ENCODE measurements at regions not wholly inside any gene's neighbourhood (a gene's known extent, or its start where the extent isn't known, plus 50 kb on each side); places are given as distances from the start of the nearest gene placed in this dataset.

GRCh38 chr21:41076064-41076463 is 91.9 kb upstream of the BACE2 start:
- DNase-seq (ENCODE audit: low spot score) = no peak

- no peak for DNase-seq (ENCODE audit: low spot score)
These were observed 88.8 kb upstream of the BACE2 start for GRCh38 chr21:41079159-41079558.

GRCh38 chr21:41080485-41081121 is 87.4 kb upstream of the BACE2 start:
- no peak for DNase-seq (ENCODE audit: low spot score)

- DNase-seq (ENCODE audit: low spot score) = peak; percentile 80
These were observed 81.4 kb upstream of the BACE2 start for GRCh38 chr21:41086569-41086968.

- no peak for DNase-seq (ENCODE audit: low spot score)
These were observed 77.0 kb upstream of the BACE2 start for GRCh38 chr21:41090981-41091380.

GRCh38 chr21:41091616-41092015 is 76.3 kb upstream of the BACE2 start:
- DNase-seq (ENCODE audit: low spot score) = no peak

- no peak for DNase-seq (ENCODE audit: low spot score)
These were observed 75.6 kb upstream of the BACE2 start for GRCh38 chr21:41092312-41092711.

GRCh38 chr21:41095983-41096382 is 72.0 kb upstream of the BACE2 start:
- DNase-seq (ENCODE audit: low spot score) = no peak

GRCh38 chr21:41098076-41098475 is 69.9 kb upstream of the BACE2 start:
- DNase-seq (ENCODE audit: low spot score) = no peak

- no peak for DNase-seq (ENCODE audit: low spot score)
These were observed 69.4 kb upstream of the BACE2 start for GRCh38 chr21:41098481-41099042.

GRCh38 chr21:41100826-41101550 is 67.0 kb upstream of the BACE2 start:
- no peak for DNase-seq (ENCODE audit: low spot score)

- no peak for DNase-seq (ENCODE audit: low spot score)
These were observed 65.7 kb upstream of the BACE2 start for GRCh38 chr21:41102281-41102680.

GRCh38 chr21:41107602-41108001 is 60.4 kb upstream of the BACE2 start:
- DNase-seq (ENCODE audit: low spot score) = no peak

GRCh38 chr21:41108668-41109585 is 59.0 kb upstream of the BACE2 start:
- DNase-seq (ENCODE audit: low spot score) = no peak

- no peak for DNase-seq (ENCODE audit: low spot score)
These were observed 57.8 kb upstream of the BACE2 start for GRCh38 chr21:41110161-41110560.

- DNase-seq (ENCODE audit: low spot score) = no peak
These were observed 57.3 kb upstream of the BACE2 start for GRCh38 chr21:41110664-41111063.

GRCh38 chr21:41111681-41112080 is 56.3 kb upstream of the BACE2 start:
- DNase-seq (ENCODE audit: low spot score) = no peak

GRCh38 chr21:41112740-41113692 is 54.9 kb upstream of the BACE2 start:
- DNase-seq (ENCODE audit: low spot score) = no peak

GRCh38 chr21:41115851-41116250 is 52.1 kb upstream of the BACE2 start:
- no peak for DNase-seq (ENCODE audit: low spot score)
